Activated T-helper 17 cell treated with anti-CD3 and anti-CD28 coated beads, Interleukin-2, amount 50 U/mL, for 72 hours (primary cell): ENCODE measurements at regions not wholly inside any gene's neighbourhood (a gene's known extent, or its start where the extent isn't known, plus 50 kb on each side); places are given as distances from the start of the nearest gene placed in this dataset.

ENCODE experiments used
- ATAC-seq: fragments of 150-1000 bp; cut with Tn5 transposase; replicated peaks from 2 replicates; pipeline ENCODE4 v1.10.0; 2021; ENCODE audit warnings: mild to moderate bottlenecking, moderate library complexity
- H3K27ac Mint-ChIP-seq: one replicate; pipeline ENCODE4 v1.8.0; 2022; ENCODE audit warnings: mixed read lengths
- H3K27me3 Mint-ChIP-seq: one replicate; pipeline ENCODE4 v1.8.0; 2022; ENCODE audit warnings: mixed read lengths
- H3K36me3 Mint-ChIP-seq: one replicate; pipeline ENCODE4 v1.8.0; 2022; ENCODE audit warnings: low read depth, mild to moderate bottlenecking, mixed read lengths
- H3K4me1 Mint-ChIP-seq: one replicate; pipeline ENCODE4 v1.8.0; 2022; ENCODE audit warnings: mixed read lengths
- H3K4me3 Mint-ChIP-seq: one replicate; pipeline ENCODE4 v1.8.0; 2022; ENCODE audit warnings: mild to moderate bottlenecking, mixed read lengths
- H3K9me3 Mint-ChIP-seq: one replicate; pipeline ENCODE4 v1.8.0; 2022; ENCODE audit warnings: mixed read lengths

- ATAC-seq, result no peak
- Mint-ChIP-seq H3K9me3 (no peaks in the 10 kb centered on the region), H3K27me3 (peaks cover 36% of the 10 kb centered on the region), H3K4me1 (no peaks in the 10 kb centered on the region), H3K36me3 (no peaks in the 10 kb centered on the region), H3K27ac (no peak overlapping the region), H3K4me3 (no peak overlapping the region)
These were observed 139.8 kb downstream of the PHETA1 start for GRCh38 chr12:111228916-111229666.

GRCh38 chr12:111227476-111228420 lies 141.1 kb downstream of the PHETA1 start:
- no peak for ATAC-seq
- Mint-ChIP-seq H3K4me3 (no peak overlapping the region), H3K4me1 (no peaks in the 10 kb centered on the region), H3K27ac (no peak overlapping the region), H3K36me3 (no peaks in the 10 kb centered on the region), H3K9me3 (no peaks in the 10 kb centered on the region), H3K27me3 (peaks cover 26% of the 10 kb centered on the region)

- Mint-ChIP-seq H3K27ac (no peak overlapping the region), H3K27me3 (peaks cover 23% of the 10 kb centered on the region), H3K4me1 (no peaks in the 10 kb centered on the region), H3K4me3 (no peak overlapping the region), H3K36me3 (no peaks in the 10 kb centered on the region), H3K9me3 (no peaks in the 10 kb centered on the region)
- no peak for ATAC-seq
These were observed 142.2 kb downstream of the PHETA1 start for GRCh38 chr12:111226680-111227079.

GRCh38 chr12:111225307-111225706 lies 143.6 kb downstream of the PHETA1 start:
- H3K4me3 Mint-ChIP-seq, result no peak overlapping the region
- no peaks in the 10 kb centered on the region for H3K4me1 Mint-ChIP-seq
- H3K27ac Mint-ChIP-seq, result no peak overlapping the region
- H3K36me3 Mint-ChIP-seq, result no peaks in the 10 kb centered on the region
- peaks cover 12% of the 10 kb centered on the region for H3K27me3 Mint-ChIP-seq
- no peak for ATAC-seq
- H3K9me3 Mint-ChIP-seq, result no peaks in the 10 kb centered on the region

- H3K27ac Mint-ChIP-seq, result no peak overlapping the region
- no peak for ATAC-seq
These were observed 144.5 kb downstream of the PHETA1 start for GRCh38 chr12:111224186-111225066.

GRCh38 chr12:111222523-111222922 lies 146.4 kb downstream of the PHETA1 start:
- Mint-ChIP-seq H3K27ac (no peak overlapping the region), H3K4me3 (no peak overlapping the region), H3K27me3 (peaks cover 7% of the 10 kb centered on the region), H3K36me3 (no peaks in the 10 kb centered on the region), H3K4me1 (no peaks in the 10 kb centered on the region), H3K9me3 (no peaks in the 10 kb centered on the region)
- ATAC-seq, result peak; percentile 34

More at GRCh38 chr12:111224186-111225066, 144.5 kb downstream of the PHETA1 start:
- Mint-ChIP-seq H3K9me3 (no peaks in the 10 kb centered on the region), H3K36me3 (no peaks in the 10 kb centered on the region), H3K4me3 (no peak overlapping the region), H3K27me3 (peaks cover 12% of the 10 kb centered on the region), H3K4me1 (no peaks in the 10 kb centered on the region)

- no peaks in the 10 kb centered on the region for H3K9me3 Mint-ChIP-seq
- H3K27ac Mint-ChIP-seq, result no peak overlapping the region
- H3K4me3 Mint-ChIP-seq, result no peak overlapping the region
- peaks cover 9% of the 10 kb centered on the region for H3K27me3 Mint-ChIP-seq
- H3K4me1 Mint-ChIP-seq, result no peaks in the 10 kb centered on the region
- no peaks in the 10 kb centered on the region for H3K36me3 Mint-ChIP-seq
- ATAC-seq, result no peak
These were observed 146.9 kb downstream of the PHETA1 start for GRCh38 chr12:111222027-111222414.

GRCh38 chr12:111221062-111222026 lies 147.6 kb downstream of the PHETA1 start:
- no peak overlapping the region for H3K27ac Mint-ChIP-seq
- peaks cover 8% of the 10 kb centered on the region for H3K27me3 Mint-ChIP-seq
- H3K4me1 Mint-ChIP-seq, result no peaks in the 10 kb centered on the region
- no peak for ATAC-seq
- no peaks in the 10 kb centered on the region for H3K36me3 Mint-ChIP-seq
- no peaks in the 10 kb centered on the region for H3K9me3 Mint-ChIP-seq
- H3K4me3 Mint-ChIP-seq, result no peak overlapping the region

- ATAC-seq, result no peak
- Mint-ChIP-seq H3K27me3 (peaks cover 5% of the 10 kb centered on the region), H3K9me3 (no peaks in the 10 kb centered on the region), H3K4me1 (no peaks in the 10 kb centered on the region), H3K4me3 (no peak overlapping the region), H3K36me3 (no peaks in the 10 kb centered on the region), H3K27ac (no peak overlapping the region)
These were observed 148.5 kb downstream of the PHETA1 start for GRCh38 chr12:111220363-111220762.

GRCh38 chr12:111219440-111219839 lies 149.5 kb downstream of the PHETA1 start:
- no peaks in the 10 kb centered on the region for H3K9me3 Mint-ChIP-seq
- H3K36me3 Mint-ChIP-seq, result no peaks in the 10 kb centered on the region
- no peak overlapping the region for H3K27ac Mint-ChIP-seq
- no peak overlapping the region for H3K4me3 Mint-ChIP-seq
- no peaks in the 10 kb centered on the region for H3K4me1 Mint-ChIP-seq
- peaks cover 5% of the 10 kb centered on the region for H3K27me3 Mint-ChIP-seq
- no peak for ATAC-seq

GRCh38 chr12:111218499-111218898 lies 150.4 kb downstream of the PHETA1 start:
- Mint-ChIP-seq H3K27me3 (peaks cover 5% of the 10 kb centered on the region), H3K36me3 (no peaks in the 10 kb centered on the region), H3K27ac (no peak overlapping the region), H3K4me1 (no peaks in the 10 kb centered on the region), H3K4me3 (no peak overlapping the region), H3K9me3 (no peaks in the 10 kb centered on the region)
- no peak for ATAC-seq

- Mint-ChIP-seq H3K4me3 (no peak overlapping the region), H3K27me3 (peaks cover 11% of the 10 kb centered on the region), H3K36me3 (no peaks in the 10 kb centered on the region), H3K9me3 (no peaks in the 10 kb centered on the region), H3K4me1 (no peaks in the 10 kb centered on the region), H3K27ac (no peak overlapping the region)
- no peak for ATAC-seq
These were observed 152.3 kb downstream of the PHETA1 start for GRCh38 chr12:111216387-111217159.

- no peak overlapping the region for H3K4me3 Mint-ChIP-seq
- no peak for ATAC-seq
These were observed 153.0 kb downstream of the PHETA1 start for GRCh38 chr12:111215881-111216280.

More at GRCh38 chr12:111215881-111216280, 153.0 kb downstream of the PHETA1 start:
- Mint-ChIP-seq H3K27ac (no peak overlapping the region), H3K4me1 (no peaks in the 10 kb centered on the region), H3K27me3 (peaks cover 14% of the 10 kb centered on the region), H3K9me3 (no peaks in the 10 kb centered on the region), H3K36me3 (no peaks in the 10 kb centered on the region)
